SK-N-SH (cell line): ENCODE measurements at regions not wholly inside any gene's neighbourhood (a gene's known extent, or its start where the extent isn't known, plus 50 kb on each side); places are given as distances from the start of the nearest gene placed in this dataset.

Experiments
- CTCF ChIA-PET: fragments of 300-600, 350-600 bp; formaldehyde crosslinking; extraction: SDS; loops from one replicate; lab custom pipeline; 2021; lab: Yijun Ruan, JAX
- POLR2A ChIA-PET: fragments of 350-600 bp; sonication (Branson Sonifier 250); formaldehyde crosslinking; extraction: SDS; loops from one replicate; lab custom pipeline; 2020; ENCODE audit warnings: antibody characterized with exemption, inconsistent platforms; lab: Yijun Ruan, JAX
- DNase-seq: peaks from one replicate; pipeline ENCODE4 v3.0.0; 2012
- H2AFZ ChIP-seq: fragments of 200-600 bp; sonication (generic); 2 replicates; pipeline ENCODE4 v1.8.1; 2016; ENCODE audit warnings: antibody characterized with exemption, mild to moderate bottlenecking, low read depth
- H3F3A ChIP-seq: fragments of 200-600 bp; sonication (generic); replicated peaks from 2 replicates; pipeline ENCODE3; 2016; ENCODE audit warnings: antibody characterized with exemption, mild to moderate bottlenecking; ENCODE audit not compliant: insufficient read depth
- H3K27ac ChIP-seq, 2 experiments: fragments of 200-500 bp in 1 of 2; fragments of 200-600 bp in 1 of 2; sonication (Bioruptor generic) in 1 of 2; sonication (generic), shearing (Covaris generic) in 1 of 2; 2 replicates each; pipeline versions ENCODE4 v1.5.1 to v1.6.1; 2014 to 2016; ENCODE audit warnings: low read depth in 2 of 2, inconsistent platforms in 1 of 2, low read length in 1 of 2, mild to moderate bottlenecking in 1 of 2, mixed read lengths in 1 of 2
- H3K27me3 ChIP-seq: fragments of 200-600 bp; sonication (generic), shearing (Covaris generic); 2 replicates; pipeline ENCODE4 v1.6.1; 2016; ENCODE audit warnings: mixed run types; ENCODE audit not compliant: insufficient read depth
- H3K36me3 ChIP-seq, 2 experiments: fragments of 200-500 bp in 1 of 2; fragments of 200-600 bp in 1 of 2; sonication (Bioruptor generic) in 1 of 2; sonication (generic) in 1 of 2; replicated peaks in 1 of 2; 2 replicates each; pipeline versions ENCODE3 to v1.5.1; 2014 to 2016; ENCODE audit warnings: low read length in 1 of 2, mild to moderate bottlenecking in 1 of 2; ENCODE audit not compliant: insufficient read depth in 2 of 2, control insufficient read depth in 1 of 2
- H3K4me1 ChIP-seq, 2 experiments: fragments of 200-500 bp in 1 of 2; fragments of 200-600 bp in 1 of 2; sonication (Bioruptor generic) in 1 of 2; sonication (generic), shearing (Covaris generic) in 1 of 2; 2 replicates each; pipeline versions ENCODE4 v1.5.1 to v1.6.1; 2014 to 2016; ENCODE audit warnings: low read depth in 1 of 2, low read length in 1 of 2, mixed run types in 1 of 2; ENCODE audit not compliant: insufficient read depth in 2 of 2, control insufficient read depth in 1 of 2
- H3K4me2 ChIP-seq: fragments of 200-600 bp; sonication (generic), shearing (Covaris generic); 2 replicates; pipeline ENCODE4 v1.6.1; 2017; ENCODE audit warnings: mixed run types
- H3K4me3 ChIP-seq, 2 experiments: fragments of 200-500 bp in 1 of 2; fragments of 200-600 bp in 1 of 2; sonication (Bioruptor generic) in 1 of 2; sonication (generic), shearing (Covaris generic) in 1 of 2; 2 replicates each; pipeline versions ENCODE4 v1.5.1 to v1.8.1; 2014 to 2016; ENCODE audit warnings: low read depth in 2 of 2, inconsistent platforms in 1 of 2, low read length in 1 of 2, mild to moderate bottlenecking in 1 of 2, mixed read lengths in 1 of 2, moderate library complexity in 1 of 2
- H3K79me2 ChIP-seq: fragments of 200-600 bp; sonication (generic); 2 replicates; pipeline ENCODE4 v1.8.1; 2017; ENCODE audit warnings: mild to moderate bottlenecking; ENCODE audit not compliant: insufficient read depth
- H3K9ac ChIP-seq: fragments of 200-600 bp; sonication (generic); 2 replicates; pipeline ENCODE4 v1.6.1; 2017; ENCODE audit warnings: mixed run types
- H3K9me2 ChIP-seq: fragments of 200-600 bp; sonication (generic); 2 replicates; pipeline ENCODE4 v1.6.1; 2017; ENCODE audit warnings: mixed run types
- H3K9me3 ChIP-seq: fragments of 200-600 bp; sonication (generic); 2 replicates; pipeline ENCODE4 v1.6.1; 2017; ENCODE audit warnings: mixed run types, mild to moderate bottlenecking, moderate library complexity
- H4K20me1 ChIP-seq: fragments of 200-600 bp; sonication (generic); 2 replicates; pipeline ENCODE4 v1.6.1; 2017; ENCODE audit warnings: mild to moderate bottlenecking, mixed run types; ENCODE audit not compliant: insufficient read depth
- CHD2 ChIP-seq: fragments of 150-350 bp; IDR thresholded peaks from 2 replicates; pipeline ENCODE4 v1.6.1; 2018; ENCODE audit warnings: low read length; ENCODE audit not compliant: partially characterized antibody
- FOXJ3 ChIP-seq: sonication (generic); formaldehyde crosslinking; IDR thresholded peaks from 2 replicates; pipeline ENCODE4 v1.5.1; 2020; ENCODE audit warnings: mild to moderate bottlenecking, missing genetic modification reagents
- FOXM1 ChIP-seq: IDR thresholded peaks from 2 replicates; pipeline ENCODE4 v1.4.0; 2012; ENCODE audit warnings: low read depth, mild to moderate bottlenecking
- GABPA ChIP-seq: IDR thresholded peaks from 2 replicates; pipeline ENCODE4 v1.4.0; 2012; ENCODE audit warnings: low read depth, mild to moderate bottlenecking
- JUND ChIP-seq: IDR thresholded peaks from 2 replicates; pipeline ENCODE4 v1.4.0; 2012
- NFIC ChIP-seq: IDR thresholded peaks from 2 replicates; pipeline ENCODE4 v1.4.0; 2012; ENCODE audit warnings: borderline replicate concordance
- NRF1 ChIP-seq: IDR thresholded peaks from 2 replicates; pipeline ENCODE4 v1.6.1; 2012; ENCODE audit warnings: low read depth, mild to moderate bottlenecking, low read length
- POLR2AphosphoS5 ChIP-seq: IDR thresholded peaks from 2 replicates; pipeline ENCODE4 v1.6.1; 2012; ENCODE audit warnings: low read depth, low read length
- RCOR1 ChIP-seq: fragments of 150-350 bp; IDR thresholded peaks from 2 replicates; pipeline ENCODE4 v1.6.1; 2017; ENCODE audit warnings: antibody characterized with exemption, low read length
- REST ChIP-seq: IDR thresholded peaks from 2 replicates; pipeline ENCODE4 v1.6.1; 2012; ENCODE audit warnings: mild to moderate bottlenecking, low read depth, low read length, moderate library complexity
- RFX5 ChIP-seq: IDR thresholded peaks from 2 replicates; pipeline ENCODE4 v1.6.1; 2012; ENCODE audit warnings: mild to moderate bottlenecking, improper control_type of control experiment, low read length
- RXRA ChIP-seq: IDR thresholded peaks from 2 replicates; pipeline ENCODE4 v1.4.0; 2012; ENCODE audit warnings: low read depth, mild to moderate bottlenecking, borderline replicate concordance
- SIN3A ChIP-seq: IDR thresholded peaks from 2 replicates; pipeline ENCODE4 v1.6.1; 2012; ENCODE audit warnings: low read depth, mild to moderate bottlenecking, low read length, moderate library complexity, borderline replicate concordance
- SMC3 ChIP-seq: IDR thresholded peaks from 2 replicates; pipeline ENCODE4 v1.6.1; 2012; ENCODE audit warnings: low read depth, low read length, improper control_type of control experiment
- TAF1 ChIP-seq: IDR thresholded peaks from 2 replicates; pipeline ENCODE4 v1.6.1; 2012; ENCODE audit warnings: low read depth, mild to moderate bottlenecking, low read length, moderate library complexity, borderline replicate concordance
- TEAD4 ChIP-seq: IDR thresholded peaks from 2 replicates; pipeline ENCODE4 v1.4.0; 2012; ENCODE audit warnings: mild to moderate bottlenecking, borderline replicate concordance; ENCODE audit not compliant: insufficient read depth
- WGBS: methylation state at CpG from one replicate; pipeline ENCODE4 v1.1.6; 2017; ENCODE audit warnings: low lambda C conversion rate; 5-methylcytosine and 5-hydroxymethylcytosine counted together
- TF ChIP-seq, protein P1 (sequence below): fragments of 150-350 bp; IDR thresholded peaks from 2 replicates; pipeline ENCODE4 v1.6.1; 2017; ENCODE audit warnings: antibody characterized with exemption, low read length, low read depth, borderline replicate concordance
- TF ChIP-seq, protein P2 (sequence below): fragments of 150-350 bp; IDR thresholded peaks from 2 replicates; pipeline ENCODE4 v1.6.1; 2016; ENCODE audit warnings: mild to moderate bottlenecking, low read depth, low read length

GRCh38 chr14:87325741-87326140 lies 667.2 kb downstream of the GALC start:
- DNase-seq = no peak
- Histone ChIP-seq H3K4me3 (no peak overlapping the region), H3K9me2 (no peaks in the 10 kb centered on the region), H3K27me3 (no peaks in the 10 kb centered on the region), H3K36me3 (no peaks in the 10 kb centered on the region), H4K20me1 (no peaks in the 10 kb centered on the region), H3K9me3 (no peaks in the 10 kb centered on the region), H3K4me2 (no peak overlapping the region), H3K27ac (no peak overlapping the region), H3F3A (no peaks in the 10 kb centered on the region), H3K4me1 (no peaks in the 10 kb centered on the region), H2AFZ (no peak overlapping the region), H3K9ac (no peak overlapping the region), H3K79me2 (no peaks in the 10 kb centered on the region)
- 6% methylated on average over 2 of the region's 2 CpGs for WGBS
- no peak for TF ChIP-seq JUND
- TF ChIP-seq, protein P1, sequence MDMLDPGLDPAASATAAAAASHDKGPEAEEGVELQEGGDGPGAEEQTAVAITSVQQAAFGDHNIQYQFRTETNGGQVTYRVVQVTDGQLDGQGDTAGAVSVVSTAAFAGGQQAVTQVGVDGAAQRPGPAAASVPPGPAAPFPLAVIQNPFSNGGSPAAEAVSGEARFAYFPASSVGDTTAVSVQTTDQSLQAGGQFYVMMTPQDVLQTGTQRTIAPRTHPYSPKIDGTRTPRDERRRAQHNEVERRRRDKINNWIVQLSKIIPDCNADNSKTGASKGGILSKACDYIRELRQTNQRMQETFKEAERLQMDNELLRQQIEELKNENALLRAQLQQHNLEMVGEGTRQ = no peak
- TF ChIP-seq TEAD4 = no peak
- TF ChIP-seq, protein P2, sequence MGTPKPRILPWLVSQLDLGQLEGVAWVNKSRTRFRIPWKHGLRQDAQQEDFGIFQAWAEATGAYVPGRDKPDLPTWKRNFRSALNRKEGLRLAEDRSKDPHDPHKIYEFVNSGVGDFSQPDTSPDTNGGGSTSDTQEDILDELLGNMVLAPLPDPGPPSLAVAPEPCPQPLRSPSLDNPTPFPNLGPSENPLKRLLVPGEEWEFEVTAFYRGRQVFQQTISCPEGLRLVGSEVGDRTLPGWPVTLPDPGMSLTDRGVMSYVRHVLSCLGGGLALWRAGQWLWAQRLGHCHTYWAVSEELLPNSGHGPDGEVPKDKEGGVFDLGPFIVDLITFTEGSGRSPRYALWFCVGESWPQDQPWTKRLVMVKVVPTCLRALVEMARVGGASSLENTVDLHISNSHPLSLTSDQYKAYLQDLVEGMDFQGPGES = no peak
- no peak for TF ChIP-seq RXRA
- TF ChIP-seq FOXJ3 (CRISPR knock-in tag) = no peak
- TF ChIP-seq CHD2 = no peak
- no peak for TF ChIP-seq SMC3
- TF ChIP-seq GABPA = no peak
- TF ChIP-seq RCOR1 = no peak
- TF ChIP-seq TAF1 = no peak
- TF ChIP-seq REST = no peak
- TF ChIP-seq POLR2AphosphoS5 = no peak
- TF ChIP-seq NRF1 = no peak
- TF ChIP-seq SIN3A = no peak
- no peak for TF ChIP-seq NFIC
- no peak for TF ChIP-seq FOXM1
- TF ChIP-seq RFX5 = no peak
- ChIA-PET POLR2A (no interaction called here), CTCF (no interaction called here)
